ENCODE measurements at regions not wholly inside any gene's neighbourhood (a gene's known extent, or its start where the extent isn't known, plus 50 kb on each side); places are given as distances from the start of the nearest gene placed in this dataset.

DNA sequence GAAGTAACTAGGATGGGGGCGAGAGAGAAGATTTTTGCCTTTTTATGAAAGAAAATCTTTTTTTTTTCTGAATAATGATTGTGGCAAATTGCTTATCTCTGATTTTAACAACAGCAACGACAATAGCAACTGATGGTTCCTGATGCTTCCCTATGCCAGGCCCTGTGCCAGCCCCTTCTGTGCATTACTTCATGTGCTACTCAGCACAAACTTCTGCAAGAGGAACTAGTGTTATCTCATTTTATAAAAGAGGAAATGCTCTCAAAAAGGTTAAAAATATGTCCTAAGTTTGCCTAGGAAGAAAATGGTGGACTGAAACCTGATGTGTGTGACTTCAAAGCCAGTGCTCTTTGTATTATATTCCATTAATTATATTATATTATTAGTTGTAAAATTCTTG is 74.0 kb upstream of the RALGAPA2 start:
- Histone ChIP-seq H3K79me2 (ENCODE audit: insufficient read depth, low read length) (no peaks in the 10 kb centered on the region), H3K27me3 (ENCODE audit: control insufficient read depth in 1 of 2, insufficient read depth in 2 of 2, low read length in 2 of 2) (peaks cover 0 to 2% of the 10 kb centered on the region in 2 experiments; a peak in 3 of 5 replicates), H3K4me1 (ENCODE audit: insufficient read depth, low read length) (no peaks in the 10 kb centered on the region), H3K9ac (ENCODE audit: insufficient read depth, low read depth, low read length) (no peak overlapping the region), H3K4me3 (replicated peaks in 1 of 3; ENCODE audit: insufficient read depth in 1 of 3, low read depth in 2 of 3, low read length in 3 of 3) (no peak overlapping the region), H3K9me3 (ENCODE audit: low read length) (peaks cover 6% of the 10 kb centered on the region), H3K36me3 (replicated peaks in 1 of 2; ENCODE audit: control insufficient read depth in 1 of 2, insufficient read depth in 2 of 2, low read length in 2 of 2) (no peaks in the 10 kb centered on the region), H2AFZ (ENCODE audit: low read length) (no peak overlapping the region), H3K4me2 (ENCODE audit: low read depth, low read length) (no peak overlapping the region), H3K27ac (ENCODE audit: extremely low read length, insufficient read depth, low read length) (no peak overlapping the region), H4K20me1 (ENCODE audit: insufficient read depth, low read length) (no peaks in the 10 kb centered on the region)
- TF ChIP-seq POLR2AphosphoS5 (IDR thresholded peaks at IDR 0.05; ENCODE audit: low read depth, low read length): no peak
- TF ChIP-seq, protein P1, sequence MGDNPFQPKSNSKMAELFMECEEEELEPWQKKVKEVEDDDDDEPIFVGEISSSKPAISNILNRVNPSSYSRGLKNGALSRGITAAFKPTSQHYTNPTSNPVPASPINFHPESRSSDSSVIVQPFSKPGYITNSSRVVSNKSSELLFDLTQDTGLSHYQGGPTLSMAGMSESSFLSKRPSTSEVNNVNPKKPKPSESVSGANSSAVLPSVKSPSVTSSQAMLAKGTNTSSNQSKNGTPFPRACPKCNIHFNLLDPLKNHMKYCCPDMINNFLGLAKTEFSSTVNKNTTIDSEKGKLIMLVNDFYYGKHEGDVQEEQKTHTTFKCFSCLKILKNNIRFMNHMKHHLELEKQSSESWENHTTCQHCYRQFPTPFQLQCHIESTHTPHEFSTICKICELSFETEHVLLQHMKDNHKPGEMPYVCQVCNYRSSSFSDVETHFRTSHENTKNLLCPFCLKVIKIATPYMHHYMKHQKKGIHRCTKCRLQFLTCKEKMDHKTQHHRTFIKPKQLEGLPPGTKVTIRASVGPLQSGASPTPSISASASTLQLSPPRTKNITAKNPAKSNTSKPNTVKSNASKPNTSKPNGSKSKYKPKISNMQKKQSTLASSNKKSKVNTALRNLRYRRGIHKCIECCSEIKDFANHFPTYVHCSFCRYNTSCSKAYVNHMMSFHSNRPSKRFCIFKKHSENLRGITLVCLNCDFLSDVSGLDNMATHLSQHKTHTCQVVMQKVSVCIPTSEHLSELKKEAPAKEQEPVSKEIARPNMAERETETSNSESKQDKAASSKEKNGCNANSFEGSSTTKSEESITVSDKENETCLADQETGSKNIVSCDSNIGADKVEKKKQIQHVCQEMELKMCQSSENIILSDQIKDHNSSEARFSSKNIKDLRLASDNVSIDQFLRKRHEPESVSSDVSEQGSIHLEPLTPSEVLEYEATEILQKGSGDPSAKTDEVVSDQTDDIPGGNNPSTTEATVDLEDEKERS (CRISPR knock-in tag; IDR thresholded peaks at IDR 0.05): no peak
- TF ChIP-seq HOXA7 (CRISPR knock-in tag; IDR thresholded peaks at IDR 0.05): no peak
- TF ChIP-seq HDAC6 (IDR thresholded peaks at IDR 0.05; ENCODE audit: low read depth, low read length): no peak
- TF ChIP-seq, protein P2, sequence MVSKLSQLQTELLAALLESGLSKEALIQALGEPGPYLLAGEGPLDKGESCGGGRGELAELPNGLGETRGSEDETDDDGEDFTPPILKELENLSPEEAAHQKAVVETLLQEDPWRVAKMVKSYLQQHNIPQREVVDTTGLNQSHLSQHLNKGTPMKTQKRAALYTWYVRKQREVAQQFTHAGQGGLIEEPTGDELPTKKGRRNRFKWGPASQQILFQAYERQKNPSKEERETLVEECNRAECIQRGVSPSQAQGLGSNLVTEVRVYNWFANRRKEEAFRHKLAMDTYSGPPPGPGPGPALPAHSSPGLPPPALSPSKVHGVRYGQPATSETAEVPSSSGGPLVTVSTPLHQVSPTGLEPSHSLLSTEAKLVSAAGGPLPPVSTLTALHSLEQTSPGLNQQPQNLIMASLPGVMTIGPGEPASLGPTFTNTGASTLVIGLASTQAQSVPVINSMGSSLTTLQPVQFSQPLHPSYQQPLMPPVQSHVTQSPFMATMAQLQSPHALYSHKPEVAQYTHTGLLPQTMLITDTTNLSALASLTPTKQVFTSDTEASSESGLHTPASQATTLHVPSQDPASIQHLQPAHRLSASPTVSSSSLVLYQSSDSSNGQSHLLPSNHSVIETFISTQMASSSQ (IDR thresholded peaks at IDR 0.05; ENCODE audit: low read depth): no peak
- TF ChIP-seq, protein P2 (CRISPR knock-in tag; IDR thresholded peaks at IDR 0.05; ENCODE audit: borderline replicate concordance): no peak
- no peak for TF ChIP-seq ZNF530 (CRISPR knock-in tag; IDR thresholded peaks at IDR 0.05; ENCODE audit: low read depth)
- no peak for TF ChIP-seq PHF21A (CRISPR knock-in tag; IDR thresholded peaks at IDR 0.05)
- TF ChIP-seq, protein P3, sequence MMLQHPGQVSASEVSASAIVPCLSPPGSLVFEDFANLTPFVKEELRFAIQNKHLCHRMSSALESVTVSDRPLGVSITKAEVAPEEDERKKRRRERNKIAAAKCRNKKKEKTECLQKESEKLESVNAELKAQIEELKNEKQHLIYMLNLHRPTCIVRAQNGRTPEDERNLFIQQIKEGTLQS (CRISPR knock-in tag; IDR thresholded peaks at IDR 0.05): no peak
- TF ChIP-seq, protein P4, sequence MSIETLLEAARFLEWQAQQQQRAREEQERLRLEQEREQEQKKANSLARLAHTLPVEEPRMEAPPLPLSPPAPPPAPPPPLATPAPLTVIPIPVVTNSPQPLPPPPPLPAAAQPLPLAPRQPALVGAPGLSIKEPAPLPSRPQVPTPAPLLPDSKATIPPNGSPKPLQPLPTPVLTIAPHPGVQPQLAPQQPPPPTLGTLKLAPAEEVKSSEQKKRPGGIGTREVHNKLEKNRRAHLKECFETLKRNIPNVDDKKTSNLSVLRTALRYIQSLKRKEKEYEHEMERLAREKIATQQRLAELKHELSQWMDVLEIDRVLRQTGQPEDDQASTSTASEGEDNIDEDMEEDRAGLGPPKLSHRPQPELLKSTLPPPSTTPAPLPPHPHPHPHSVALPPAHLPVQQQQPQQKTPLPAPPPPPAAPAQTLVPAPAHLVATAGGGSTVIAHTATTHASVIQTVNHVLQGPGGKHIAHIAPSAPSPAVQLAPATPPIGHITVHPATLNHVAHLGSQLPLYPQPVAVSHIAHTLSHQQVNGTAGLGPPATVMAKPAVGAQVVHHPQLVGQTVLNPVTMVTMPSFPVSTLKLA (IDR thresholded peaks at IDR 0.05): no peak
- TF ChIP-seq GFI1 (CRISPR knock-in tag; IDR thresholded peaks at IDR 0.05; ENCODE audit: borderline replicate concordance): no peak
- TF ChIP-seq, protein P5, sequence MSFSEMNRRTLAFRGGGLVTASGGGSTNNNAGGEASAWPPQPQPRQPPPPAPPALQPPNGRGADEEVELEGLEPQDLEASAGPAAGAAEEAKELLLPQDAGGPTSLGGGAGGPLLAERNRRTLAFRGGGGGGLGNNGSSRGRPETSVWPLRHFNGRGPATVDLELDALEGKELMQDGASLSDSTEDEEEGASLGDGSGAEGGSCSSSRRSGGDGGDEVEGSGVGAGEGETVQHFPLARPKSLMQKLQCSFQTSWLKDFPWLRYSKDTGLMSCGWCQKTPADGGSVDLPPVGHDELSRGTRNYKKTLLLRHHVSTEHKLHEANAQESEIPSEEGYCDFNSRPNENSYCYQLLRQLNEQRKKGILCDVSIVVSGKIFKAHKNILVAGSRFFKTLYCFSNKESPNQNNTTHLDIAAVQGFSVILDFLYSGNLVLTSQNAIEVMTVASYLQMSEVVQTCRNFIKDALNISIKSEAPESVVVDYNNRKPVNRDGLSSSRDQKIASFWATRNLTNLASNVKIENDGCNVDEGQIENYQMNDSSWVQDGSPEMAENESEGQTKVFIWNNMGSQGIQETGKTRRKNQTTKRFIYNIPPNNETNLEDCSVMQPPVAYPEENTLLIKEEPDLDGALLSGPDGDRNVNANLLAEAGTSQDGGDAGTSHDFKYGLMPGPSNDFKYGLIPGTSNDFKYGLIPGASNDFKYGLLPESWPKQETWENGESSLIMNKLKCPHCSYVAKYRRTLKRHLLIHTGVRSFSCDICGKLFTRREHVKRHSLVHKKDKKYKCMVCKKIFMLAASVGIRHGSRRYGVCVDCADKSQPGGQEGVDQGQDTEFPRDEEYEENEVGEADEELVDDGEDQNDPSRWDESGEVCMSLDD (CRISPR knock-in tag; IDR thresholded peaks at IDR 0.05; ENCODE audit: borderline replicate concordance): no peak
- in situ Hi-C loops (cut with HindIII; ENCODE audit: extremely low pct_ligation_motif_present, low pct_unique_long_range_greater_than_20kb) (no loop called here), intact Hi-C loops (cut with micrococcal nuclease; ENCODE audit: unreplicated experiment) (no loop called here)
- ChIA-PET CTCF (ENCODE audit: low intra/inter-chr PET ratio, low total read pairs) (no interaction called here), POLR2A (no interaction called here)
- no peak for FAIRE-seq
- WGBS (ENCODE audit: low lambda C conversion rate): 5% methylated on average over 2 of the region's 2 CpGs
- no TSS peak for BruUV-seq (replicated peaks)
- DNase-seq (ENCODE audit: low spot score): no peak
- no peak for ATAC-seq
